DMS153 treated with DMSO at 0.1 percent for 48 hours (cell line): ENCODE measurements at regions not wholly inside any gene's neighbourhood (a gene's known extent, or its start where the extent isn't known, plus 50 kb on each side); places are given as distances from the start of the nearest gene placed in this dataset.

Experiments used
- DNase-seq: peaks from one replicate; lab custom pipeline; 2025; ENCODE audit not compliant: unreplicated experiment; lab: John Stamatoyannopoulos, UW

DNA sequence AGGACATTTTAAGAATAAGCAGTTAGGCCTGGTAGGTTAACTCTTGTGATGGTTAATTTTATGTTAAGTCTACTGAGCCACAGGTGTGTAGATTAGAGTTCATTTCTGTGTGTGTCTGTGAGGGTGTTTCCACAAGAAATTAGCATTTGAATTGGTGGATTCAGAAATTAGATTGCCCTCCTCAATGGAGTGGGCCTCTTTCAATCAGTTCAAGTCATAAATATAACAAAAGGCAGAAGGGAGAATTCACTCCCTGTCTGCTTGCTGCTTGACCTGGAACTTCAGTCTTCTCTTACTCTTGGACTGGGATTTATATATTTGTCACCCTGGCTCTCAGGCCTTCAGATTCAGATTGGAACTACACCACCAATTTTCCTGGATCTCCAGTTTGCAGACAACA, 55.3 kb upstream of the POM121L12 start:
- no peak for DNase-seq

DNA sequence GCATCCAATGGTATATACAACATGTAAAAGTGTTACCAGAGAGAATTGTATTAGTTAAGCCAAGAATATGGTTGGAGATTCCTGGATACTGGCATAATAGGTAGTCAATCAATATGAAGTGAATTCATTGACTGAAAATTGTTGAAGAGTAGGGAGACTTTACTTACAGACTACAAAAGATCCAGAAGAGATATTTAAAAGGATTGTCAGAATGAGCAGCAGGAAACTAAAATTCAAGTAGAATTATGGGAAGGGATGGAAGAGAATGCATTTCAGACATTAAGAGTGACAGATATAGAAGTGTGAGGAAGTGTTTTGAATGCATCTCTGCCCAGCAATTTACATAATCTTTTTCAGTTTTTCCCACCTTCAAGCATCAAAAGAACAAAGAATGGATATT, 62.3 kb upstream of the POM121L12 start:
- DNase-seq = no peak

DNA sequence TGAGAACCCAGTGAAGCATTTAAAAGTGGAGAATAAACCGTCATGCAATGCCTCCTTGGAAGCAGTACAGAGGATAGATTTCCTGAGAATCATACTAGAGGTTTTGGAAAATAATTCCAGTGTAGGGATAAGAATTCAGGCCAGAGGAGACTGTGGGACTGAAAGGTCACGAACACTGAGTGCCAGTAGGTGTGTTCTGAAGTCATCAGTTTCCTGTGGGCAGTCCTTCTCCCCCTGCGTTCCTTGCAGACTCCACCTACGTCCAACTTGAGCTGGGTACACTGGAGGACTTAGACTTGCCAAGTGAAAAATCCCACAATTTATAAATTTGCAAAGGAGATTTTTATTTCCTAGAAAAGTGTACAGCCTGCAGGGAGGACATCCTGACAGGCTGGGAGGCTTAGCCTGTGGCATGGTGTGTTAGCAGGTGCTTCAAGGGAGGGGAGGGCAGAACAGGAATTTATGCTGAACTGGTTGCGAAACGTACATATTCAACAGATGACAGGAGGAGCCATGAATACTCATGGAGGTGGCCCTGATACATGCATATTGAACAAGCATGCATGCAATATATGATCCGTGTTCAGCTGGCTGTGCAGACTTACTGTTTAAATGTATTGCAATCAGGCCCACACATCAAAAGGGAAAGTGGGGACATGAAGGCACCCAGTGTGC, 72.9 kb upstream of the POM121L12 start:
- no peak for DNase-seq

DNA sequence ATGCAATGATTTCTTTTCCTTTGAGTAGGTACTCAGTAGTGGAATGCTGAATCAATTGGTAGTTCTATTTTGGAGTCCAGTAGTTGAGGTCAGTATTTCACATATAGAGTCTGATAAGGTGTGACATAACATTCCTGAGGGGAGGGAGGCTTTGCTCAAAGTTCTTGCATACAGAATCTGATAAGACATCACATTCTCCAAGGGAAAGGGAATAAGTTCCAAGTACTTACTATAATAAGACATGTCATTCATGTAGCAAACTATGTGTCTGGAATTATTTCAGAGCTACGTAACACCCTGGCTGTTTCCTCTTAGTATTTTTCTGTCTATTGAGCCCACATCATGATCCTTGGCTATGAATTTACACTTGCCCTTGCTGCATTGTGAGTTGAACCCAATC, 74.3 kb upstream of the POM121L12 start:
- DNase-seq = no peak

DNA sequence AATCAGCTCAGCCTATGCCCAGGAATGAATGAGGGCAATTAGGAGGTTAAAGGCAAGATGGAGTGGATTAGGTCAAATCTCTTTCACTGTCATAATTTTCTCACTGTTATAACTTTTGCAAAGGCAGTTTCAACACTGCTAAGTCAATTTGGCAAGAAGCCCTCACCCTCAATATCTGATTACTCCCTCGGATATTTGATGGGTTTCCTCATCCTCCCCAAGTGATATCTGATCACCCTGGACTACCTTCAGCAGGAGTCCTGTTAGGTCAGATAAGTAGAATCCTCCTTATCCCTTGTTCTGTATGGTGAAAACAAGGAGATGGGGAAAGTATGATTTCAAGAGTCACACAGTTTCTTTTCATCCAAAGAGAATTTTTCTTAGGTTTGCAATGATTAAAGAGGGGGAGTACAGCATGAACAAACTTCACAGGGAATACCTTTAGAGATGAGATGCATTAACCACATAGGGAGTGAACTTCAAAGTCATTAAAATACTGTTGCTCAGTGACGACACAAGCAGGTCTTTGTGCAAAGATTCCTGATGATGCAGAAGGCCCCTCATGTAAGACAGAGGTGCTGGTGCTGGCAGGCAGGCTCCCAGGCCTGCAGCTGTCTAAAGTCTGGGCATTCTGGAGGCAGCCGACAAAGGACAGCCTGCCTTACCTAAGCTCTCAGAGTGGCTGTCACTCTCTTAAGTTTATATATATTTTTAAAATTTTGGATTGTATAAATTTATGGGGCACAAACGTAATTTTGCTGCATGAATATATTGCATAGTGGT, 75.4 kb upstream of the POM121L12 start:
- DNase-seq = no peak

DNA sequence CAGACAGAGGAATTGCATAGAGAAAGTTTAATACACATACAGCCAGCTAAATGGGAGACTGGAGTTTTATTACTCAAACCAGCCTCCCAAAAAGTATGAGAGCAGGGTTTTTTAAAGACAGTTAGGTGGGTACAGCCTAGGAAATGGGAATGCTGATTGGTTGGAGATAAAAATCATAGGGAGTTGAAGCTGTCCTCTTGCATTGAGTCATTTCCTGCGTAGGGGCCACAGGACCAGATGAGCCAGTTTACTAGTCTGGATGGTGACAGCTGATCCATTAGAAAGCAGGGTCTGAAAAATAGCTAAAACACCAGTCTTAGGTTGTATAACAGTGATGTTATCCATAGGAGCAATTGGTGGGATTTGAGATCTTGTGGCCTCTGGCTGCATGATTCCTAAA, 76.1 kb upstream of the POM121L12 start:
- DNase-seq = no peak

DNA sequence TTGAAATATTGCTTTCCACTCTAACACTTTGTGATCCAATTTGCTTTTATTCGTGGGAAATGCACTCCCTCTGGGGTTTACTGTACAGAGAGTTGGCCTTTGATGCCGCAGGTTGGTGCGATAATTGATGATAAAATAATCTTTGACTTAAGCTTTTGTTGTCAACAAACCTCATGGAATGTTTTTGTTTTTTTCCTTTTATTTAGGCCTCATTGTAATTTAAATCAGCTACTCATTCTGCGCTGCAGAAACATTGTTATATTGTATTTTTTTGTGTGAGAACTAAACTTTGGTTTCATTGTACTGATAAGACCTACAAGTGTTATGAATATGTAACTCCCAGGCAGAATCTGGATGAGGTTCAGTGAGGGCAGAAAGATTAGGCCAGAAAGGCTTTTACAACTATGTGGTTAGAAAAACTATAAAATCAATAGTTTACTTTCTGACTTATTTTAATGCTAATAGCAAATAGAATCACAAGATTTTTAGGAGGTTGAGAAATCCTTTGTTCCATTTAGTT, 76.8 kb upstream of the POM121L12 start:
- DNase-seq = no peak

DNA sequence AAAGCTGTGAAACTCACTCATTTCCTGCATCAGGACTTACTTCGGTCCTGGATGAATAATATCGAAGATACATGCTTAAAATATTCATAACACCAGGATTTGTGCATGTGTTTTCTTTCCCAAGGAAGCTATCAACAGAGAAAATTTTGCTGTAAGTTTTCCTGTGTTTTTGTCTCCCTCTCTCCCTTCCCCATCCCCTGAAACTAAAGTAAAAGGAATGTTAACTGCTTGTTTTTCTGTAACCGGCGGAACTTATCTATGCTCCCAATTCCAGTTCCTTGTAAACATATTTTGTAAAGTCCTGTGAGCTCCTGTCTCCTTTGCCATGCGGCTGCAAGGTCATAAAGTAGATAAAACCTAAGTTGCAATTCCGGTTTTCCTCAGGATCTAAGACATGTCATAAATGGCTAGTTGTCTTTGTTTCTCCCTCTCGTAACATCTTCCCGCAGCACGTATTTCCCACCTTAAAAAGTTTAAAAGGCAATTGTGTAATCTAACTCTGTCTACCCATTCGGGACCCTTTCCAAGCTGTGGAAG, 79.0 kb upstream of the POM121L12 start:
- no peak for DNase-seq

DNA sequence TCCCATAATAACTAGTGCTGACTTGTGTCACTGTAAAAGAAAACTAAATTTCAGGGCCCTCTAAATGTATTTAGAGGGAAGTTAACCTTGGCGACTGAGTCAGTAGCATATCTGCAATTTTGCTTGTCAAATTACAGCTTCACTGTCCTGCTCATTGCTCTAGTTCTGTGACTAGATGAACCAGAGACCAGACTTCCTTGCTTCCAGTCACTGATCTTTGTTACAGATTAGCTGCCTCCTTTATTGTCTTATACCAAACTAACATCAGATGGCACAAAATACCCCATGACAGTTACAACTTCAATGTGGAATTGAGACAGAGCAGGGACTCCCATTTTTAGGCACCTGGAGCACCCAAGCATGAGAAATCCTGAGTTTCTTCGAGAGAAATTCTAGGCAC, 79.9 kb upstream of the POM121L12 start:
- no peak for DNase-seq

DNA sequence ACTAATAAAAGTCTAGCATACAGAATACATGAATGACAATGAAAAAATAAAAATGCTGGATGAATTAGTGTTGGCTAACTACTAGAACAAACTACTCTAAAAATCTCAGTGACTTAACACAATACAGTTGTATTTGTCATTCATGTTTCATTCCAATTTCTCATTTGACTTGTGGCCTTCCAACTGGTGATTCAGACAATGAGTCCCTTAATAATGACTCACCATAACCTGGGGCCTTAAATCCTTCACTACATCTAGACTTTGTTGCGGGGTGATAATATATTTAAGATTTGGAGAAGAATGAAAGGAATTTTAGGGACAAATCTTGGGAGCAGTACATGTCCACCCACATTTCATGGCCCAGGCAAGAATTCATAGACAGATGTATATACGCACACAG, 90.5 kb upstream of the POM121L12 start:
- DNase-seq = no peak

DNA sequence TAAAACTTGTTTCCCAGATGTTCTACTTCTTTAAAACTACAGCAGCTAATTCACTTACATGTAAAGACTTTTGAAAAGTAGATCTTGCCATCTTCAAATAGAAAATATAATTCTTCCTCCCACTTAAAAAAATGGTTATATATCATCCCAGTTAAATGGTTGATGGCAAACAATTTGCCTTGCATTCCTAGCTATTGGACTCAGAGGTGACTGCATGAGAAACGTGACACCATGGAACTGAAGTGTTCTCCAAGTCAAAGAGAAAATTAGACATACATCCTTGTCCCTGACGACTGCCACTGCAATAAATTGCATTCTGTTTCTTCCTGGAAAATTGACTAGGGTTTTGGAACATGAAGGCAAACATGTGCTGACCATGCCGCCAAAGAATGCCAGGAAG, 95.0 kb upstream of the POM121L12 start:
- DNase-seq = no peak

DNA sequence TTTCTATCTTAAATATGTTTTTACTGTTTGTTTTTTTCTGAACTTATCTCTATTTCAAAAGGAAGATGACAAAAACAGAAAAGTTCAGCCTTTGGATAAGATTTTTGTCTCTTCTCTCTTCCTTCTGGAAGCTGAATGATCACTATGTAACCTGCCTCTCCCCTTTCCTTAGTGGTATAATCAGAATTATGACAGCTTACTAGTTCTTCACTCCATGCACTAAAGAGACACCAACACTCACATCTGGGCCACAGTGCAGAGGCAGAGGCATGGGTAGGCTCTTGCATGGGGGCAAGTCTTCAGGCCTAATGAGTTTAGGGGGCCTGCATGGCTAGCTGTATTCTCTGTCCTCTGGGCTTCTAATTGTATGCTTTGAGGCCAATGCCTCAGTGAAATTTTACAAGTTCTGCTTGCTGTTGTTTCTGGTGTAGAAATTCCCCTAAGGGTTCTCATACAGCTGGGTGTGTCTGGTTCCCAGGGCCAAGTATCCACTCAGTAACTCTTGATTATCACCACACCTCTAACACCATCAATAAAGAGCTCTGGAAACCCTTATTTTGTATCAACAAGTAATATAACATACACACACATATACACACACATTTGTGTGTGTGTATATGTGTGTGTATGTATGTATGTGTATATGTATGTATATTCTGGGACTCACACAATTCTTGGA, 96.8 kb upstream of the POM121L12 start:
- no peak for DNase-seq

DNA sequence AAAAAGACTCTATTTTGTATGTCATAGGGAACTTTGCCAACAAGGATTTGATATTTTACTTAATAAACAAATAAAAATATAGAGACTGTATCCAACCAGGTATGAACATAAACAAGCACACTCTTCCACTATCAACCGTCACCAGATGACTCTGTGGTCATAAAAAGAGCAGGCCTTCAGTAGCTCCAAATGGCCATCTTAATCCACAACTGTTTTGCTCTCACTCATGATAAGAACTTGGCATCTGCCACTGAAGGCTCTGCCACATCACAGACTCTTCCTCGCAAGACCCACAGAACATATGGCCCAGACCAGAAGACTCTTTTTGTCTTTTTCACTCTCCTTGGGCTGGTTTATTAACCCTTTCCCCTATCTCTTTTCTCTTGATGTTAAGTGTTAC, 98.7 kb upstream of the POM121L12 start:
- no peak for DNase-seq

DNA sequence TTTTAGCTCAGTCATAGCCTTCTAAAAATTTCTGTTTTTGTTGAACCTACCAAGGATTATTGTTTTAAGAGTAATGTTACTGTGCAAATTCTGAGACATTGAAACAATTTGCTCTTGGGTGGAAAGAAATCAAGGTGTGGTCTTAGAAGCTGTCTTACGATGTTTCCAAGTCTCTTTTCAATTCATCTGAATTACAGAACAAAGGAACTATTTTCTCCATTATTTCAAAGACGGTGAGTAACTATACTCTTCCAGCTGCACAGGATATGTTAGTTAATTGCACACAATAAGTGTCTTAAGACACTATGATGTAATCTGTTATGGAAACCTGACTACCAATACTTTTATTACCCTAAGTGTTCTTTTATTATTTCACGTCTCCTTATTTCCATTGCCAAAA, 106.8 kb upstream of the POM121L12 start:
- no peak for DNase-seq

DNA sequence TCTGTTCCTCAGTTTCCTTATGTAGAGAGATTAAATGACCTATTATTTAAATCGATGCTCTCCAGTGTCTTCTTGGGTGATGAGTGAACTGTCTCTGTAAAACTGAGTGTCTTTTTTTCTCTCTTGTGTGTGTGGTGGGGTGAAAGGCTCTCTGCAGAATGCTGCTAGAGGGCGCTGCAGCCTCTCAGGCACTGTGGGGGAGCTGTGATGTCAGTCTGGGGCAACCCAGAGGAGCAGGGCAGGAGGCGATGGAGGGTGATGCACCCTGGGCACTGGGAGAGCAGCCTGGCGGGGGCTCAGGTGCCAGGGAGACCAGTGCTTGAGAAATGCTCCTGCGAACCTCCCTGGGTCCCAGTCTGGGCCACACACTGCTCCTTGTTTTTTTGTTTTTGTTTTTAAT, 110.1 kb upstream of the POM121L12 start:
- no peak for DNase-seq

DNA sequence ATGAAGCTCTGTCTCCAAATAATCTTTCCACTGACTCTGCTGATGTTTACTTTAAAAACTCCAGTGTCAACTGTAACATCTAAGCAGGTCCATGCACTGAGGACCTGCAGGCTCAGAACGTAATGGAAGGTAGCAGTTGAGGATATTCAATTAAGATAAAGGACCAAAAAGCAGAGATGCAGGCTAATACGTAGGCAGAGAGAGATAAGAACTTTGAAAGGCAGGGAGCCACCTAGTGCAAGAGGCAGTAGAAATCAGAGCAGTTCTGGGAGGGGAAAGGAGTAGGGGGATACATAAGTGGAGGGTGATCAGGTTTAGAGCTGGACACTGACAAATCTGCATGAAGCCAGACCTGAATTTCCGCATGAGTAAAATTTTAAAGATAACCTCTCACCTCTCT, 114.5 kb upstream of the POM121L12 start:
- DNase-seq = no peak

DNA sequence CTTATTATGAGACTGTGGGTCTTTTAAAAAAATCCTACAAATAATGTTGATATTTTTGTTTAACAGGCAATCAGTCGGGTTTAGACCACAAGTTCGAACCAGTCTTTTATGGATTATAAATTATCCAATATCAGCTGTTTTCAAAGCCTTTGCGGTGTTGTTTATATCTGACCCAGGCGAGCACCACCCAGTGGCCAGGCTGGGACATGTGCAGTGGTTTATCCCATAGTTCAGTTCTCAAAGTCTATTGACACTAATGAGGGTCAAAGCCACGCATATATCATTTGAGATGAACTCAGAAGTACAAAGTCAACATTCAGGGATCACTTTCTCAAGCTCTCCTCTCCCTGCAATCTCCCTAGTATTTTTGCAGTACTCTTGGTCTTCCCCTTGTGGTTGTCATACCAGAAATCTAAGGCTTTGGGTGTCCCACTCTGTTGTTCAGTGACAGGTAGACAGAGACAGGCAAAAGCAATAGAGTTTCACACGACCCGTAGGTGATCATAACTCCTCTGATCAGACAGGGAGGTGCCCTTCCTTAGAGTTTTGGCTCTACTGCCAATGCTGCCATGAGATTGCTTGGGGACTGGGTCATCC, 117.4 kb upstream of the POM121L12 start:
- no peak for DNase-seq

DNA sequence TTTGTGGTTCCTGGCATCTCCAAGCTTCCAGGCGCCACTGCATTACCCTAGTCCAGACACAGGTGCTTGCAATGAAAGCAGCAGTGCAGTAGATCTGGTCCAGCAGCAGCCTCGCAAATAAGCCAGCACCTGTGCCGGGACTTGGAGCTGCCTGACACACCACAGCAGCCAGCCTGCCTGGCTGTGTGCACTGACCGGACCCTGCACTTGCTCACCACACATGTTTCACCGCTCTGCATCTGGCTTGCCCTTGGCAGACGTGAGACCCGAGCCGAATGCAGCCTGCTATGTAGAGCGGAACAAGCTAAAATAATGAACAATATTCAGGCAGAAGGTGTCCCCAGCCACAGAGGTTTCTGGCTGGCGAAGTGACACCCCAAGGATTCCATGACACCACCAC, 123.6 kb upstream of the POM121L12 start:
- no peak for DNase-seq

DNA sequence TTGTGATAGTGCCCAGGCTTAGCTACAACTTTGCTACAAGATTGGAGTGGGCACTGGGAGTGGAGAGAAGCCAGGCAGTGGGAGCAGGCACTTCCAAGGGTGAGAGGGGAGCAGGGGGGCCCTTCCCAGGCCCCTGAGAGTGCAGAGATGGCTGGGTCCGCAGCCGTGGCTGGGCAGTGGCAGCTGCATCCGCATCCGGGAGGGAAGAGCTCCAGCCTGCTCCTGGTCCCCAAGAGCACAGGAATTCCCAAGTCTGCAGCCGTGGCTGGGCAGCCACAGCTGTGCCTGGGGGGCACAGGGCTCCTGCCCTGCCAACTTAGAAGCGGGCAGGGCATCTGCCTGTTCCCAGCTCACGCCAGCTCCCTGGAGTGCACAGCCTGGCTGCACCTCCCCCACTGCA, 124.1 kb upstream of the POM121L12 start:
- DNase-seq = no peak

DNA sequence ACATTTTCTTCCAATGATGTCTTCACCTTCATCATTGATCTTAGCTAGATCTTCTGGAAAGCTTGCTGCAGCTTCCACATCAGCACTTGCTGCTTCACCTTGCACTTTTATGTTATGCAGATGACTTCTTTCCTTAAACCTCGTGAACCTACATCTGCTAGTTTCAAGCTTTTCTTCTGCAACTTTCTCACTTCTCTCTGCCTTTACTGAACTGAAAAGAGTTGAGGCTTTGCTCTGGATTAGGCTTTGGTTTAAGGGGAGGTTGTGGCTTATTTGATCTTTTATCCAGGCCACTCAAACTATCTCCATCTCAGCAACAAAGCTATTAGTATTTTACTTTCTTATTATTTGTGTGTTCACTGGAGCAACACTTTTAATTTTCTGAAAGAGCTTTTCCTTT, 125.5 kb upstream of the POM121L12 start:
- DNase-seq = no peak

DNA sequence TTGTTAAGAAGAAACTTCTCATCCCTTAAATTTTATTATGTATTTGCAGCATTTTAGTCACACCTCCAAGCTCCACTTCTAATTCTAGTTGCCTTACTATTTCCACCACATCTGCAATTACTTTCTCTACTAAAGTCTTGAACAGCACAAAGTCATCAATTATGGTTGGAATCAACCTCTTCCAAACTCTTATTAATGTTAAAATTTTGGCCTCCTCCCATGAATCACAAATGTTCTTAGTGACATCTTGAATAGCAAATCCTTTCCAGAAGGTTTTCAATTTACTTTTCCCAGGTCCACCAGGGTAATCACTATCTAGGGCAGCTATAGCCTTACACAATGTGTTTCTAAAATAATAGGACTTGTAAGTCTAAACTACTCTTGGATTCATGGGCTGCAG, 126.3 kb upstream of the POM121L12 start:
- no peak for DNase-seq
